ENCODE measurements at regions not wholly inside any gene's neighbourhood (a gene's known extent, or its start where the extent isn't known, plus 50 kb on each side); places are given as distances from the start of the nearest gene placed in this dataset.

- DNase-seq (ENCODE audit: low read depth in 2 of 2) = no peak
Measured at GRCh38 chr2:4464634-4465266, 761.4 kb downstream of the DCDC2C start.

GRCh38 chr2:4465671-4466070, 762.3 kb downstream of the DCDC2C start:
- no peak for DNase-seq (ENCODE audit: low read depth in 2 of 2)

- no peak for DNase-seq (ENCODE audit: low read depth in 2 of 2)
Measured at GRCh38 chr2:4475618-4476017, 772.2 kb downstream of the DCDC2C start.

DNA sequence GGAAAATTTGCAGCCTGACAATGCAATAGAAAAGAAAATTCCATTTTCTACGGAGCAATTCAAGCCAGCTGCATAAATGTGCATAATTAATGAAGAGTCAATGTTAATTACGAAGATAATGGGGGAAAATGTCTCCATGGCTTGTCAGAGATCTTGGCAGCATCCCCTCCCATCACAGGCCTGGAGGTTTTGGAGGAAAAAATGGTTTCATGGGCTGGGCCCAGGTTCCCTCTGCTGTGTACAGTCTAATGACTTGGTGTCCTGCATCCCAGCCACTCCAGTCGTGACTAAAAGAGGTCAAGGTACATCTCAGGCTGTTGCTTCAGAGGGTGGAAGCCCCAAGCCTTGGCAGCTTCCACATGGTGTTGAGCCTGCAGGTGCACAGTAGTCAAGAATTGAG, 779.7 kb downstream of the DCDC2C start:
- no peak for DNase-seq (ENCODE audit: low read depth in 2 of 2)

DNA sequence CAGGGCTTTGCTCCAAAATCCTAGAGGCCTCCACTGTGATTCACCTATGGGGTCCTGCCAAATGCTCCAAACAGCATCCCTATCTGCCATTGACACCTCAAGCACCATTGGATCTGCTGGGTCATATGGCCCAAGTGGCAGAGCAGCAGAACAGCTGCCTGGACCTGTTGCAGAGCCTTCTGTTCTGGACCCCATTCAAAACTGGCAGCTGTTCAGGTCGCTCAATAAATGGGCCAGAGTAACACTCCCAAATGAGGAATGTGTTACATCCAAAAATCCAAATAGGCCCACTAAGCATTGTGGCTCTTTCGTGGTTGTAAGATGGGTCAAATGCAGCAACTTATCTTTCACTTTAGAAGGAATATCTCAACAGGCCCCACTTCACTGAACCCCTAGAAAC, 783.6 kb downstream of the DCDC2C start:
- no peak for DNase-seq (ENCODE audit: low read depth in 2 of 2)

DNA sequence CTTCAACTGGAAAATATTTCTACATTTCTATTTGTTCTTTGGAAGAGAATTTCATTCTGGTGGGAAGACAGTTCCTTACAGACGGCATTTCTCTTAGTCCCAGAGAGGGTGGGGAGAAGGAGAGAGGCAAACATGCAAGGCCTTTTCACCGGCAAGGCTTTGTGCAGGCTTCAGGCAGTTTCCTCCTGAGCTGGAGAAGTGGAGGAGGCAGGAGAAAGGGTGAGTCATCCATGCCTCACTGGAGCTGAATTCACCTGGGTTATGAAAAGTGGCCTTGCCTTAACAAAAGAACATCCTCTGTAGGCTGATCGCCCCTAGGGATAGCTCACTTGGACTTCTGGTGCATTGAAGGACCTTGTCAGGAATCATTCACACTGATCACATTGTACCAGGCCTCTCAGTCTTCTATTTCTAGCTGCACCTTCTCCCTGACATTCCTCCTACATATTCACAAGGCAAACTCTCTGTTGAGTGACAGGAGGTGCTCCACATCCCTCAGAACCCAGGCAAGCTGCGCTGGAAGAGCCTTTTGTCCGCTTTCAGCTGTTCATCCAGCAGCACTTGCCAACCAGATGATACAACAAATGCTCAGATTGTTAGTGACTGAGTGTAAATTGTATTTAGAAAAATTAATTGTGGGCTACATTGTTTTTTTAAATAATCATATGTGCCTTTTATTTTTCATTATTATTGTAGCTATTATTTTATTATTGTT, 796.1 kb downstream of the DCDC2C start:
- DNase-seq (ENCODE audit: low read depth in 2 of 2) = peak in 1 of 2 donors; percentile 4

DNA sequence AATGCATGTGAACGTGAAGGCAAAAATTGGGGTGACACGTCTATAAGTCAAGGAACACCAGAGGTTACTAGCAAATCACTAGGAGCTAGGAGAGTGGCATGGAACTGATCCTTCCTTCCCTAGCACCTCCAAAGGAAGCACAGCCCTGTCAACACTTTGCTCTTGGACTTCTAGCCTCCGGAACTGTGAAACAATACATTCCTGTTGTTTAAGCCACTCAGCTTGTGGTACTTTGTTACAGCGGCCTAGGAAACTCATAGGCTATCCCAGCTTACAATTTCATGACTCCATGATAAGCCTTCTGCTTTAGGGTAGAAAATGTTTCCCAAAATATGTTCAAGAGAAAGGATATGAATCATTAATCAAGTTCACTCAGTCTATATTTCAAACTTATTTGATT, 798.1 kb downstream of the DCDC2C start:
- peak in 1 of 2 donors; percentile 36 for DNase-seq (ENCODE audit: low read depth in 2 of 2)

GRCh38 chr2:4502230-4502843, 799.0 kb downstream of the DCDC2C start:
- peak in 1 of 2 donors; percentile 30 for DNase-seq (ENCODE audit: low read depth in 2 of 2)

GRCh38 chr2:4507661-4508060, 804.3 kb downstream of the DCDC2C start:
- DNase-seq (ENCODE audit: low read depth in 2 of 2) = no peak

DNA sequence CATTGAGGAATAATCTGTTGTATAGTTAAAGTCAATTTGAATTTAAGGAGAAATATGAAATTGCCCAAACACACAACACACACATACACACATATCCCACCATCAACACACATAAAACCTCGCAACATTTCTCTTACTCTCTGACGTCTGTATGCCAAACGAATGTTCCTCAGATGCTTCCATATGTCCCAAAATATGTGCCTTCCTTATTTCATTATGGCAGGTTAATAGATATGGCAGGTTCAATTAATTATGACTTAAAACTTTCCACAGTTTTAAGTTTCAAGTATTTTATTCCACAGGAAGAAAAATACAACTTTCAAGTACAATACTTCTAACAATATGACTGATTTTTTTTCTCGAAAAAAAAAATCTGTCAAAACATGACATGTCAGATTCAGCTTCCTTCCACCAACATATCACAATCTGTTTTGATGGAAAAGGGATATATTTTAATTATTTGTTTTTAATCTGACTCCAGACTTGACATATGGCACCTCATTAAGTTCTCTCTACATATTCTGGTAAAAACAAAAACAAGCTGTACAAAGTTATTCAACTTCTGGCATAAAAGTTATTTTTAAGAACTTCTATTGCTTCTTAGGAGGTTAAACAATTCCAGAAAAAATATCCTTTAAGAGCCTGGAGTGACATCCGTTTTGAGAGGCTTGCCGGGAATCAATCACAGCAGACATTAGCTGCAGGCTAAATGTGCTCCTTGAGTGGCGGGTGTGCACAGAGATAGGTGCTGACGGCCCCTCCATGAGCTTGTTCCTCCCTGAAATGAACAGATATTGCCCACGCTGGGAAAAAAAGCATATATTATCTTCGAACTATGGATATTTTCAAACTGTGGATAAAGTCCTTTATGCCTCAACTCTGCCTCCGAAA, 812.7 kb downstream of the DCDC2C start:
- no peak for DNase-seq (ENCODE audit: low read depth in 2 of 2)

GRCh38 chr2:4518596-4518995, 815.2 kb downstream of the DCDC2C start:
- no peak for DNase-seq (ENCODE audit: low read depth in 2 of 2)

DNA sequence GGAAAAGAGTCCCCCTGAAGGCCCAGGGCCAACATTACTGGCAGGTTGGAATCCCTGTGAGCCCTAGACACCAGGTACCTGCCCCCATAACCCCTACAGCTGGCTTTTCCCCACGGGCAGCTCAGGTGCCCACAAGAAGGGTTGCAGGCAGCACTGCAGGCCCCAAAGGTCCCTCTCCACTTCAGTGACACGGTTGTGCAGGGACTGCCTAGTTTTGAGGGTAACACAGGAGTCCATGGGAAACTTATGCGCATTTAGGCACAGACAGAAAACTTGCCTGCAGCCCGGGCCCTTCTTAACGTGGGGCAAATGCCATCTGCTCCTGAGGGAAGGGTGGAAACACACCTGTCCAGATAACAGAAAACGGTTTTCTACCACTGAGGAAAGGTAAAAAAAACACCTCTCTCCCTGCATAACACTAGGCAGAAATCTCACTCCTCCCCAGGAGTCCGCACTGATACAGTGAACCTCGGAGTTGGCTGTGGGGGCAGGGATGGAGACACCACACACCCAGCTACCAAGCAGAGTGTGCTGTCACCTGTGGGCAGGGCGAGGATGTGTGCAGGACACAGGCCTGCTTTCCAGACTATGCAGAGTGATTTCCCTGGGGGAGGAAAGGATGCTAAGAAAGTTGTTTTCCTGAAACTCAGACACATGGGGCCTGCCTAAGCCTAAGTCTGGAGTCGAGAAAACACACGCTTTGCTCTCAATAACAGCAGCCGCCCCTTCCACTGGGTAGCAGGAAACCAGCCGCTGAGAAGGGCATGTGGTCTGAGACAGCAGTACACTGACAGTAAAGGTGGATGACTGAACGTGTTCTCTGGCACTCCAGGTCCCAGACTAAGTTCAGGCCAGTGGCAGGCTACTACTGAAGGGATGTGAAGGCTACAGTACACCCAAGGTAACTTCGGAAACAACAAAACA, 819.4 kb downstream of the DCDC2C start:
- DNase-seq (ENCODE audit: low read depth in 2 of 2) = no peak

DNA sequence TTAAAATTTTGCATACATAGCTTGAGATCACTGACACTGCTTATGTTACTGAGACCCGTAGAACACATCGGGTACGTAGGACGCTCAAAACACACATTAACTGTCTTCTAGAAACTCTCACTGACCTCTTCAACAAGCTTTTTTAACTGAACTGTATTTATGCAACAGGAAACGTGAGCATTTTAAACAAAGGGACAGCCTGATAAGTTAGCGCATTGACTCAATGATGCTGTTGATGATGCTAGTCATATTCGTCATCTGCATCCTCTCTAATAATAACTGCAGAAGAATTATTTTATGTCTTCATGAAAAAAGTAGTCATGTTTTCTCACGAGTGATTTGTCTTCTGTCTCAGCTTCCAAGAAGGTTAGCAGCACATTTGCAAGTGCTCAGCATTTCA, 824.0 kb downstream of the DCDC2C start:
- DNase-seq (ENCODE audit: low read depth in 2 of 2) = no peak

DNA sequence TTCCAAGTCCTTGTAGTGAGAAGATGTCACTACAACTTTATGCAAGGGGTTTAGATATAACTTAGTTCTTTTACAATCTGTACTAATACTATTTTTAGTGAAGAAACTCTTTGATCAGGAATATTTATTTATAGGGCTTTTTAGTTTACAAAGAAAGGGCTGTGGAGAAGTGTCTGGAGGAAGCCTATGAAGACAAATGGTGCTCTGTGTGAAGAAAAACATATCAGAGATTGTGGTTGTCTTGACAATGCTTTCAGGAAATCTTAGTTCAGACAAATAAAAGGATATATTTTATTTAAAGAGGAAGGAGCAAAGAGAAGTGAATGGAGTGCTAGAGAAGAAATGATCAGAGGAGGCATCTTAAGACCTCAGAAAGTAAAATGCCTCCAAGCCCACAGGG, 824.9 kb downstream of the DCDC2C start:
- no peak for DNase-seq (ENCODE audit: low read depth in 2 of 2)

DNA sequence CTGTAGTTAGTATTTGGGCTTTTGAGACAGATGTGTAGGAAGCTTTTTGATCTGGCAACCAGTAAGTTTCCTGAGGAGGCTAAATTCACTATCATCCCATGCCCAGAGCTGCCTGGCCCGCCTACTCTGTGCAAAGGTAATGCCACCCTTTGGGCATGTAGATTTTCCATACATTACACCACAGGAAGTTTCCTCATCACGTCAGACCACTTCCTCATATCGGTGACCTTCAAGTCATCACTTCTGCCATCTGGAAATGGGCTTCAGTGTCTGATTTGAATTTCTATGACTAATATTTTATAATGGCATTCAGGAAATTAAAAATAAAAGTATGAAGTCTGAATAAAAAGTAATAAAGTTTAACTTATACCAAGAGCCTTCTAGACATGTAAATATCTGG, 825.4 kb downstream of the DCDC2C start:
- no peak for DNase-seq (ENCODE audit: low read depth in 2 of 2)

- no peak for DNase-seq (ENCODE audit: low read depth in 2 of 2)
Measured at GRCh38 chr2:4529738-4530137, 826.4 kb downstream of the DCDC2C start.

- DNase-seq (ENCODE audit: low read depth in 2 of 2) = no peak
Measured at GRCh38 chr2:4530231-4530630, 826.9 kb downstream of the DCDC2C start.

GRCh38 chr2:4533806-4534205, 830.4 kb downstream of the DCDC2C start:
- no peak for DNase-seq (ENCODE audit: low read depth in 2 of 2)

DNA sequence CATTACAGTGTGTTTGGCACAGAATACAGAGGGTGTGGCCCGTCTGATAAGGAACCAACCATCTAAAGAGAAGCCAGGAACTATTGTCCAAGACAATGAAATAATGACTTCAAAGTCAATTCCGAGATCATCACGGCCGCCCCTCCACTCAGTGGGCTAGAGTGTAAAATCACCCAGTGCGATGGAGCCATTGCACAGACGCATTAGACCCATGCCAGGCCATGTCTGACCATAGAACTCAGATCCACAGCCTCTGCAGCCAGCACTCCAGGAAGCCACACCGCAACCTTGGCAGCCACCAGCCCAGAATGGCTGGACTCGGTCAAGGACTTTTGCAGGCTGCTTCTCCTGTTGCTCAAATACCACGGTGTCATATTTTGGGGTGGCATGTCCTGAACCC, 835.7 kb downstream of the DCDC2C start:
- no peak for DNase-seq (ENCODE audit: low read depth in 2 of 2)

GRCh38 chr2:4549666-4550210, 846.4 kb downstream of the DCDC2C start:
- DNase-seq (ENCODE audit: low read depth in 2 of 2) = no peak

Data from lung microvascular endothelial cell (primary cell).